Testis (tissue), 2 donors: ENCODE measurements at regions not wholly inside any gene's neighbourhood (a gene's known extent, or its start where the extent isn't known, plus 50 kb on each side); places are given as distances from the start of the nearest gene placed in this dataset.
"Not testable (repeated sequence)": the region's sequence is repeated elsewhere in the genome, so short reads cannot be mapped to it uniquely, and the experiment has no call there.

Experiments
- DNase-seq: peaks from one replicate; pipeline ENCODE4 v3.0.0-alpha.2; 2019
- H3K27ac ChIP-seq, 2 donors: fragments of 200-600 bp; sonication (generic); one replicate each; pipeline ENCODE4 v1.5.1; 2019
- H3K27me3 ChIP-seq: fragments of 200-600 bp; sonication (generic); one replicate; pipeline ENCODE4 v1.5.1; 2019
- H3K36me3 ChIP-seq: fragments of 200-600 bp; sonication (generic); one replicate; pipeline ENCODE4 v1.5.1; 2017; ENCODE audit warnings: low read depth; ENCODE audit errors: missing control alignments
- H3K4me1 ChIP-seq: fragments of 200-600 bp; sonication (generic); one replicate; pipeline ENCODE4 v1.5.1; 2019
- H3K4me3 ChIP-seq, 2 donors: fragments of 200-600 bp; sonication (generic); one replicate each; pipeline ENCODE4 v1.5.1; 2017 to 2019
- H3K9me3 ChIP-seq: fragments of 200-600 bp; sonication (generic); one replicate; pipeline ENCODE4 v1.5.1; 2017
- WGBS, 2 donors: methylation state at CpG; one replicate each; pipeline ENCODE4 v1.1.5; 2018; 5-methylcytosine and 5-hydroxymethylcytosine counted together
- intact Hi-C: fragments of 100-400 bp; cut with DNase I; formaldehyde crosslinking; loops from one replicate; pipeline ENCODE4 v1.15.1; 2023; ENCODE audit warnings: low total_unique reads

DNA sequence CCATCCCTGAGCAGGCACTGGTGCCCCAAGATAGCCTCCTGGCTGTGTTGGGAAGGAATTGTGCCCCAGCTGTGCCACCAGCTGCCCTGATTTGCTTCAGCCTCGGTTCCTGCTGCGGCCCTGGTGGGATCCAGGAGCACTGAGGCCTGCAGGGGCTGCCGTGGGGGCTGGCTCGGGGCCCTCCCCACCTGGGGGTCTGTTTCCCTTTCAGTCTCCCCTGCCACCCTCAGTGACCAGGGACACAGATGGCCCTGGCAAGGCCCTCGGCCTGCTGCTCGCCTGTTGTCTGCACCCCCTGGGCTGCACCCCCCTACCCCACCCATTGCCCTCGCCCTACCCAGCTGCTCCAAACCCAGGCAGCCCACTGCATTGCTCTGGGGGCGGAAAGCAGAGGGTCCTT is 483.8 kb downstream of the TUBA3C start:
- H3K4me3 ChIP-seq, H3K27me3 ChIP-seq, H3K27ac ChIP-seq, DNase-seq, intact Hi-C loops, H3K4me1 ChIP-seq, H3K36me3 ChIP-seq, H3K9me3 ChIP-seq: not testable (repeated sequence)
- 58% methylated on average over 8 of the region's 8 CpGs; no CpG with 5 or more reads in 1 of the 2 donors for WGBS, 2 donors

DNA sequence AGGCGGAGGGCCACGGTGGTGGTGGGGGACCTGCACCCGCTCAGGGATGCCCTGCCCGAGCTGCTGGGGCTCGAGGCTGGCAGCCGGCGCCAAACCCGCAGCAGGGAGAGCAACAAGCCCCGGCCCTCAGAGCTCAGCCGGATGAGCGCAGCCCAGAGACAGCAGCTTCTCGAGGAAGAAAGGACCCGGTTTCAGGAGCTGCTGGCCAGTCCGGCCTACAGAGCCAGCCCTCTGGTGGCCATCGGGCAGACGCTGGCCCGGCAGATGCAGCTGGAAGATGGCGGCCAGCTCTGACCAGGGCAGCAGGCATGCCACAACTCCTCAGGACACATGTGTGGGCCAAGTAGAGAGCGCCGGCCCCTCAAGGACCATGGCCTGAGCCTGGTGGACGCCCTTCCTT is 484.4 kb downstream of the TUBA3C start:
- H3K4me3 ChIP-seq, intact Hi-C loops, H3K4me1 ChIP-seq, H3K27me3 ChIP-seq, H3K36me3 ChIP-seq, H3K27ac ChIP-seq, H3K9me3 ChIP-seq, DNase-seq: not testable (repeated sequence)
- WGBS, 2 donors, result 73% methylated on average over 21 of the region's 21 CpGs; no CpG with 5 or more reads in 1 of the 2 donors

- H3K36me3 ChIP-seq, intact Hi-C loops, H3K9me3 ChIP-seq, DNase-seq, H3K27me3 ChIP-seq, H3K4me1 ChIP-seq, H3K27ac ChIP-seq, H3K4me3 ChIP-seq: not testable (repeated sequence)
- WGBS, 2 donors, result 45 to 66% methylated on average over 2 of the region's 2 CpGs
Measured at GRCh38 chr13:18677403-18677802, 504.2 kb downstream of the TUBA3C start.

DNA sequence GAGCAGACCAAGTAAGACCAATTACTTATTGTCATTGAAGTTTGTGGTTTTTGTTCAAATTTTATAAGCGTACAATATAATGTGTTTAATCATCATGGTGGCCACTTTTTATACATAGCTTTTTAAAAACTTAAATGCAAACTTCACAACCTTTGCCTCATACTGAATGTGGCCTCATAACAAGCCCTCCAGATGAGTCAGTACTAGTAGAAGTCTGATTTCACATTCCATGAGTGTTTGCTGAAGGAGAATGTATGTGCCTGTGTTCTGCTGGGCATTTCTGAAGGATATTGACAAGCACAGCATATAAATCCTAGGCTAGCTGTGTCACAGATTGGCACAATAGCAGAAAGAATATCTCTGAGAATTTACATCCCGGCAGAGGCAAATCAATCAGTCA is 506.4 kb downstream of the TUBA3C start:
- H3K9me3 ChIP-seq, H3K27me3 ChIP-seq, H3K36me3 ChIP-seq, H3K4me1 ChIP-seq, intact Hi-C loops, DNase-seq, H3K27ac ChIP-seq, H3K4me3 ChIP-seq: not testable (repeated sequence)
- 66 to 72% methylated on average over 2 of the region's 2 CpGs for WGBS, 2 donors

DNA sequence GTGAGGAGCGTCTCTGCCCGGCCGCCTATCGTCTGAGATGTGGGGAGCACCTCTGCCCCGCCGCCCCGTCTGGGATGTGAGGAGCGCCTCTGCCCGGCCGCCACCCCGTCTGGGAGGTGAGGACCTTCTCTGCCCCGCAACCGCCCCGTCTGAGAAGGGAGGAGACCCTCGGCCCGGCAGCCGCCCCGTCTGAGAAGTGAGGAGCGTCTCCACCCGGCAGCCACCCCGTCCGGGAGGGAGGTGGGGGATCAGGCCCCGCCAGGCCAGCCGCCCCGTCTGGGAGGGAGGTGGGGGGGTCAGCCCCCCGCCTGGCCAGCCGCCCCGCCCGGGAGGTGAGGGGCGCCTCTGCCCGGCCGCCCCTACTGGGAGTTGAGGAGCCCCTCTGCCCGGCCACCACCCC is 507.8 kb downstream of the TUBA3C start:
- H3K27ac ChIP-seq, intact Hi-C loops, H3K36me3 ChIP-seq, H3K4me3 ChIP-seq, DNase-seq, H3K27me3 ChIP-seq, H3K9me3 ChIP-seq, H3K4me1 ChIP-seq: not testable (repeated sequence)
- 69% methylated on average over 7 of the region's 33 CpGs; no CpG with 5 or more reads in 1 of the 2 donors for WGBS, 2 donors

GRCh38 chr13:18666585-18666984 is 515.0 kb downstream of the TUBA3C start:
- intact Hi-C loops, H3K27me3 ChIP-seq, H3K9me3 ChIP-seq, DNase-seq, H3K4me1 ChIP-seq, H3K4me3 ChIP-seq, H3K27ac ChIP-seq, H3K36me3 ChIP-seq: not testable (repeated sequence)
- 57% methylated on average over 15 of the region's 16 CpGs; no CpG with 5 or more reads in 1 of the 2 donors for WGBS, 2 donors

DNA sequence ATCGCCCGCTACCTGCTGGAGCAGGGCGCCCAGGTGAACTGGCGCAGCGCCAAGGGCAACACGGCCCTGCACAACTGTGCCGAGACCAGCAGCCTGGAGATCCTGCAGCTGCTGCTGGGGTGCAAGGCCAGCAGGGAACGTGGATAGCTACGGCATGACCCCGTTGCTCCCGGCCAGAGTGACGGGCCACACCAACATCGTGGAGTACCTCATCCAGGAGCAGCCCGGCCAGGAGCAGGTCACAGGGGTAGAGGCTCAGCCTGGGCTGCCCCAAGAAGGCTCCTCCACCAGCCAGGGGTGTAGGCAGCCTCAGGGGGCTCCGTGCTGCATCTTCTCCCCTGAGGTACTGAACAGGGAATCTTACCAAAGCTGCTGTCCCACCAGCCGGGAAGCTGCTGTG is 515.9 kb downstream of the TUBA3C start:
- H3K4me3 ChIP-seq, result peak overlapping the region in 1 of 2 donors; percentile 31
- H3K27me3 ChIP-seq, H3K9me3 ChIP-seq, H3K4me1 ChIP-seq, H3K27ac ChIP-seq, DNase-seq, intact Hi-C loops, H3K36me3 ChIP-seq: not testable (repeated sequence)
- WGBS, 2 donors, result 66% methylated on average over 9 of the region's 16 CpGs; no CpG with 5 or more reads in 1 of the 2 donors

DNA sequence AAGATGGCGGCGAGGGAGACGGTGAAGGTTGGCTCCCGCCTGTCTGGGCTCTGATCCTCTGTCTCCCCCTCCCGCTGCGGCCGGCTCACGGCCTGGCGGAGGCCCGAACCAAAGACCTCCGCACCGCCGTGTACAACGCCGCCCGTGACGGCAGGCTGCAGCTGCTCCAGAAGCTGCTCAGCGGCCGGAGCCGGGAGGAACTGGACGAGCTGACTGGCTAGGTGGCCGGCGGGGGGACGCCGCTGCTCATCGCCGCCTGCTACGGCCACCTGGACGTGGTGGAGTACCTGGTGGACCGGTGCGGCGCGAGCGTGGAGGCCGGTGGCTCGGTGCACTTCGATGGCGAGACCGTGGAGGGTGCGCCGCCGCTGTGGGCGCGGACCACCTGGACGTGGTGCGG is 516.5 kb downstream of the TUBA3C start:
- H3K27ac ChIP-seq, H3K4me1 ChIP-seq, H3K27me3 ChIP-seq, intact Hi-C loops, DNase-seq, H3K36me3 ChIP-seq, H3K9me3 ChIP-seq: not testable (repeated sequence)
- H3K4me3 ChIP-seq, result peak overlapping the region in 1 of 2 donors; percentile 31
- WGBS, 2 donors, result 69% methylated on average over 45 of the region's 46 CpGs; no CpG with 5 or more reads in 1 of the 2 donors

DNA sequence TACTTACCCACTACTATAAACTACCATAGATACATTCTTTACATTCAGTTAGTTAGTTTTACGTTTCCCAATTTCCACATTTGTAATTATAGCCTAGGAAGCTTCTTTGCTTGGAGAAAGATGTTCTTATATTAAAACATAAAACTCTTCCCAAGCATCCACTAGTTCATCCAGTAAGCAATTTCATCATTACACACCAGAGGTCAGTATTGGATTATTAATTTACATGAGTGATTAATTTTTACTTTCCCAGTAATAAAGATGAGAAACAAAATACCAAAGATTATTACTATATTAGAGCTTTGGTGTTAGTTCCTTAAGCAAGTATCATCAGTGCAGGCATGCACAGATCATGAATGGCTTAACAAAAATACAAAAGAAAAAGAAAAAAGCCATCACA is 518.4 kb downstream of the TUBA3C start:
- H3K4me1 ChIP-seq, H3K36me3 ChIP-seq, H3K9me3 ChIP-seq, intact Hi-C loops, H3K27ac ChIP-seq, H3K27me3 ChIP-seq, DNase-seq, H3K4me3 ChIP-seq: not testable (repeated sequence)
- WGBS, 2 donors, result no CpG with 5 or more reads among the region's 1 CpG
